OCI-LY7 (cell line): ENCODE measurements at regions not wholly inside any gene's neighbourhood (a gene's known extent, or its start where the extent isn't known, plus 50 kb on each side); places are given as distances from the start of the nearest gene placed in this dataset.
A peak's percentile ranks its signal among the peaks of the same experiment; 100 is the strongest.

Experiments used
- BruUV-seq: library from RNA; stranded (reverse); fragments of 400-500 nt; replicated peaks from 2 replicates; lab custom pipeline; 2021; lab: Mats Ljungman, UMichigan
- CTCF ChIA-PET: fragments of 300-600 bp; sonication (Branson Sonifier 250); formaldehyde crosslinking; loops from one replicate; lab custom pipeline; 2022; ENCODE audit warnings: antibody characterized with exemption; ENCODE audit not compliant: unreplicated experiment; lab: Charles Lee
- POLR2A ChIA-PET: fragments of 300-600 bp; sonication (Branson Sonifier 250); formaldehyde crosslinking; loops from one replicate; lab custom pipeline; 2022; ENCODE audit warnings: antibody characterized with exemption; lab: Charles Lee
- DNase-seq: peaks from one replicate; pipeline ENCODE4 v3.0.0-alpha.2; 2015; ENCODE audit warnings: low spot score
- H2AFZ ChIP-seq: fragments of 200-600 bp; sonication (generic), shearing (Covaris generic); 2 replicates; pipeline ENCODE4 v1.6.1; 2014; ENCODE audit warnings: mild to moderate bottlenecking, antibody characterized with exemption, low read length, moderate library complexity
- H3K27ac ChIP-seq: fragments of 200-600 bp; sonication (generic); 2 replicates; pipeline ENCODE4 v1.5.1; 2014; ENCODE audit warnings: mixed run types, low read depth, mild to moderate bottlenecking, moderate library complexity, low read length, inconsistent platforms; ENCODE audit not compliant: poor library complexity, severe bottlenecking
- H3K36me3 ChIP-seq: fragments of 200-600 bp; sonication (generic); 2 replicates; pipeline ENCODE4 v1.6.1; 2014; ENCODE audit warnings: mild to moderate bottlenecking, antibody characterized with exemption, low read length, moderate library complexity, mixed read lengths; ENCODE audit not compliant: insufficient read depth
- H3K4me1 ChIP-seq: fragments of 200-600 bp; sonication (generic); 2 replicates; pipeline ENCODE4 v1.5.1; 2014; ENCODE audit warnings: mild to moderate bottlenecking, low read length; ENCODE audit not compliant: insufficient read depth, poor library complexity, severe bottlenecking
- H3K4me2 ChIP-seq: fragments of 200-600 bp; sonication (generic); 2 replicates; pipeline ENCODE4 v1.6.1; 2014; ENCODE audit warnings: mild to moderate bottlenecking, low read length
- H3K4me3 ChIP-seq: fragments of 200-600 bp; sonication (generic); 2 replicates; pipeline ENCODE4 v1.5.1; 2014; ENCODE audit warnings: mild to moderate bottlenecking, low read depth, low read length; ENCODE audit not compliant: poor library complexity, severe bottlenecking
- H3K79me2 ChIP-seq: fragments of 200-600 bp; sonication (generic); 2 replicates; pipeline ENCODE4 v1.6.1; 2016; ENCODE audit warnings: low read depth, mild to moderate bottlenecking, low read length, moderate library complexity, mixed read lengths; ENCODE audit not compliant: insufficient read depth
- H3K9me2 ChIP-seq: fragments of 200-600 bp; sonication (generic); 2 replicates; pipeline ENCODE4 v1.6.1; 2016; ENCODE audit warnings: mild to moderate bottlenecking, low read length, mixed read lengths; ENCODE audit not compliant: insufficient read depth
- H3K9me3 ChIP-seq: fragments of 200-600 bp; sonication (generic); 2 replicates; pipeline ENCODE4 v1.6.1; 2014; ENCODE audit warnings: mild to moderate bottlenecking, mixed run types, low read length, mixed read lengths
- H4K20me1 ChIP-seq: fragments of 200-600 bp; sonication (generic); 2 replicates; pipeline ENCODE4 v1.6.1; 2014; ENCODE audit warnings: mild to moderate bottlenecking, antibody characterized with exemption, low read length, moderate library complexity, mixed read lengths; ENCODE audit not compliant: insufficient read depth
- EZH2phosphoT487 ChIP-seq: fragments of 200-600 bp; sonication (generic); IDR thresholded peaks from 2 replicates; pipeline ENCODE4 v1.6.1; 2018; ENCODE audit warnings: low read depth, borderline replicate concordance, mild to moderate bottlenecking, mixed run types, antibody characterized with exemption, low read length, moderate library complexity, mixed read lengths
- intact Hi-C: fragments of 100-400 bp; cut with micrococcal nuclease; formaldehyde crosslinking; loops from one replicate; pipeline ENCODE4 v1.10.0; 2022; ENCODE audit not compliant: unreplicated experiment
- TF ChIP-seq, protein P1 (sequence below): fragments of 200-600 bp; sonication (generic); conservative IDR thresholded peaks from 2 replicates; pipeline ENCODE4 v1.5.1; 2014; ENCODE audit warnings: mild to moderate bottlenecking, antibody characterized with exemption, low read length, moderate library complexity, mixed read lengths

DNA sequence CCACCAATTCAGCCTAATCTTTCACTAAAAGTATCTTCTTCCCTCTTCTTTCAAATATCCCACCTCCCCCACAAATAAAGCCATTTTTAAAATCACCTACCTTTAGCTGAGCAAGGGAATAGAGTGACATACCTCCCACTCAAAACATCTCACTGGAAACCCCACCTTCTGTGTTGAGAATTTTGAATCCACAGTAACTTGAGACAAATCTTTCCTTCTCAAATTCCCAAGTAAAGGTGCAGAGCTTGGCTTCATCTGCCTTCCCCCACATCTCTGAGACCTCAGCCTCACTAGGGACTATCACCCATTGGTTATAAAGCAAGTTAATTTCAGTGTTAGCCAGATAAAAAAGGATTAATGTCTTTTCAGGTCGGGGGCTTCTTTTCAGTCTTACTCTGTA is 180.4 kb downstream of the INO80D start:
- H3K4me3 ChIP-seq, result no peak overlapping the region
- H3K79me2 ChIP-seq, result no peaks in the 10 kb centered on the region
- DNase-seq, result no peak
- BruUV-seq, result no TSS peak
- POLR2A ChIA-PET, result interaction anchor here (0.7 kb wide), 2 partner anchors 118 to 639 kb away, joined by 3 to 4 read pairs; no protein-coding TSS in a partner anchor
- no peaks in the 10 kb centered on the region for H3K36me3 ChIP-seq
- H3K27ac ChIP-seq, result no peak overlapping the region
- H3K9me3 ChIP-seq, result no peaks in the 10 kb centered on the region
- TF ChIP-seq, protein P1, sequence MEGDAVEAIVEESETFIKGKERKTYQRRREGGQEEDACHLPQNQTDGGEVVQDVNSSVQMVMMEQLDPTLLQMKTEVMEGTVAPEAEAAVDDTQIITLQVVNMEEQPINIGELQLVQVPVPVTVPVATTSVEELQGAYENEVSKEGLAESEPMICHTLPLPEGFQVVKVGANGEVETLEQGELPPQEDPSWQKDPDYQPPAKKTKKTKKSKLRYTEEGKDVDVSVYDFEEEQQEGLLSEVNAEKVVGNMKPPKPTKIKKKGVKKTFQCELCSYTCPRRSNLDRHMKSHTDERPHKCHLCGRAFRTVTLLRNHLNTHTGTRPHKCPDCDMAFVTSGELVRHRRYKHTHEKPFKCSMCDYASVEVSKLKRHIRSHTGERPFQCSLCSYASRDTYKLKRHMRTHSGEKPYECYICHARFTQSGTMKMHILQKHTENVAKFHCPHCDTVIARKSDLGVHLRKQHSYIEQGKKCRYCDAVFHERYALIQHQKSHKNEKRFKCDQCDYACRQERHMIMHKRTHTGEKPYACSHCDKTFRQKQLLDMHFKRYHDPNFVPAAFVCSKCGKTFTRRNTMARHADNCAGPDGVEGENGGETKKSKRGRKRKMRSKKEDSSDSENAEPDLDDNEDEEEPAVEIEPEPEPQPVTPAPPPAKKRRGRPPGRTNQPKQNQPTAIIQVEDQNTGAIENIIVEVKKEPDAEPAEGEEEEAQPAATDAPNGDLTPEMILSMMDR, result no peak
- no peak for TF ChIP-seq EZH2phosphoT487
- CTCF ChIA-PET, result no interaction called here
- 0 out of 2 replicates have a peak overlapping the region, but pooled peaks have one; percentile 17 for H2AFZ ChIP-seq
- H3K4me1 ChIP-seq, result peaks cover 6% of the 10 kb centered on the region
- H3K9me2 ChIP-seq, result no peaks in the 10 kb centered on the region
- H3K4me2 ChIP-seq, result no peak overlapping the region
- intact Hi-C loops, result no loop called here
- no peaks in the 10 kb centered on the region for H4K20me1 ChIP-seq

DNA sequence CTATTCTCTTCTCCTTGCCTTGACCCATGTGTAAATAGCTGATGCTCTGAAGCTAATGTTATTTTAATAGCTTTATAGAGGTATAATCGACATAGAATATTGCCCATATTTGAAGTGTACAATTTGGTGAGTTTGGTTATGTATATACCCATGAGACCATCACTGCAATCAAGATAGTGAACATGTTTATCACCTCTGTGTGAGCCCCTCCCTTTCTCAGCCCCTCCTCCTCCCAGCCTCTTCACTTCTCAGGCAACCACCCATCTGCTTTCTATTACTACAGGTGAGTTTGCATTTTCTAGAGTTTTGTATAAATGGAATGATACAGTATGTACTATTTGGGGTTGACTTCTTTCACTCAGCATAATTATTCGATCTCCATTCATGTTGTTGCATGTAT is 181.1 kb downstream of the INO80D start:
- no peak overlapping the region for H3K4me3 ChIP-seq
- H4K20me1 ChIP-seq, result no peaks in the 10 kb centered on the region
- H2AFZ ChIP-seq, result 0 out of 2 replicates have a peak overlapping the region, but pooled peaks have one; percentile 17
- no peak for TF ChIP-seq EZH2phosphoT487
- TF ChIP-seq, protein P1, result no peak
- H3K27ac ChIP-seq, result no peak overlapping the region
- H3K36me3 ChIP-seq, result no peaks in the 10 kb centered on the region
- intact Hi-C loops, result no loop called here
- no peaks in the 10 kb centered on the region for H3K9me3 ChIP-seq
- ChIA-PET CTCF (no interaction called here), POLR2A (interaction anchor here (0.6 to 0.7 kb wide), 3 partner anchors 21 to 638 kb away, joined by 3 to 4 read pairs (median 4); no protein-coding TSS in a partner anchor)
- BruUV-seq, result no TSS peak
- H3K9me2 ChIP-seq, result no peaks in the 10 kb centered on the region
- peaks cover 6% of the 10 kb centered on the region for H3K4me1 ChIP-seq
- no peaks in the 10 kb centered on the region for H3K79me2 ChIP-seq
- H3K4me2 ChIP-seq, result no peak overlapping the region
- no peak for DNase-seq

DNA sequence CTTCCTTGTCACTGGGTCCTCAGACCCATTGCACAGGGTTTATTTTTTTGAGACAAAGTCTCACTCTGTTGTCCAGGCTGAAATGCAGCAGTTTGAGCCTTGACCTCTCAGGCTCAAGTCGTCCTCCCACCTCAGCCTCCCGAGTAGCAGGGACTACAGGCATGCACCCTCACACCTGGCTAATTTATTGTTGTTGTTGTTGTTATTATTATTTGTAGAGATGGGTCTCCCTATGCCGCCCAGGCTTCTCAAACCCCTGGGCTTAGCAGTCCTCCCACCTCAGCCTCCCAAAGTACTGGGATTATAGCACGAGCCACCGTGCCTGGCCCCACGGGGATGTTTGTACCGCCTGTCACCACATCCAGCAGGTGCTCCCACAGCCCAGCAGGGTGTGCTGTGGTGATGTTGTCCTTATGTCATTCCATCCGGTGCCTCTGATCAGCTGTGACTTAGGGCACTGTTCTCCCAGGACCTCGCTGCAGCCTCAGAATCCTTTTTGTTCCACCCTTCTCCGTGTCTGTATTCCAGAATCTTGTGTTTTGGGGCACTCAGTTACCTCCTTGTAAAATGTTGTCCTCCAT is 182.3 kb downstream of the INO80D start:
- no peaks in the 10 kb centered on the region for H3K9me3 ChIP-seq
- intact Hi-C loops, result no loop called here
- H3K4me1 ChIP-seq, result peaks cover 6% of the 10 kb centered on the region
- no peak overlapping the region for H3K4me3 ChIP-seq
- no peaks in the 10 kb centered on the region for H3K36me3 ChIP-seq
- no peak overlapping the region for H2AFZ ChIP-seq
- peak; percentile 39 for DNase-seq
- no peaks in the 10 kb centered on the region for H3K79me2 ChIP-seq
- no peak overlapping the region for H3K4me2 ChIP-seq
- no peaks in the 10 kb centered on the region for H3K9me2 ChIP-seq
- TF ChIP-seq, protein P1, result peak; percentile 63
- TF ChIP-seq EZH2phosphoT487, result no peak
- no peaks in the 10 kb centered on the region for H4K20me1 ChIP-seq
- no peak overlapping the region for H3K27ac ChIP-seq
- BruUV-seq, result no TSS peak
- POLR2A ChIA-PET, result interaction anchor here (0.5 kb wide), 1 partner anchor 45 kb away, joined by 3 read pairs; no protein-coding TSS in a partner anchor
- CTCF ChIA-PET, result no interaction called here
